PC-3 (cell line): ENCODE measurements at regions not wholly inside any gene's neighbourhood (a gene's known extent, or its start where the extent isn't known, plus 50 kb on each side); places are given as distances from the start of the nearest gene placed in this dataset.

Source experiments
- EZH2 ChIP-seq: fragments of 300-600 bp; sonication (generic); IDR thresholded peaks from one replicate; pipeline ENCODE4 v1.6.1; 2017; ENCODE audit warnings: antibody characterized with exemption, mild to moderate bottlenecking, low read length; ENCODE audit not compliant: unreplicated experiment
- TF ChIP-seq, protein P1 (sequence below): fragments of 300-600 bp; sonication (generic); conservative IDR thresholded peaks from 2 replicates; pipeline ENCODE4 v1.5.1; 2017; ENCODE audit warnings: antibody characterized with exemption, low read depth, mild to moderate bottlenecking, low read length

DNA sequence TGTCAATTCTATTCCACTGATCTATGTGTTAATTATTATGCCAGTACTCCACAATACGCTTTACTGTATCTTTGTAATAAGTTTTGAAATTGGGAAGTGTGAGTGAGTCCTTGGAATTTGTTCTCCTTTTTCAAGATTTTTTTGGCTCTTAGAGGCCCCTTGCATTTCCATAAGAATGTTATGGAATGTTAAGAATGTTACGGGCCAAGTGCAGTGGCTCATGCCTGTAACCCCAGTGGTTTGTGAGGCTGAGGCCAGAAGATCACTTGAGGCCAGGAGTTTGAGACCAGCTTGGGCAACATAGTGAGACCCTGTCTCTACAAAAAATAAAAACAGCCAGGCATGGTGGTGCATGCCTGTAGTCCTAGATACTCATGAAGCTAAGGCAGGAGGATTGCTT, 167.6 kb upstream of the CXorf66 start:
- TF ChIP-seq EZH2 = no peak
- TF ChIP-seq, protein P1, sequence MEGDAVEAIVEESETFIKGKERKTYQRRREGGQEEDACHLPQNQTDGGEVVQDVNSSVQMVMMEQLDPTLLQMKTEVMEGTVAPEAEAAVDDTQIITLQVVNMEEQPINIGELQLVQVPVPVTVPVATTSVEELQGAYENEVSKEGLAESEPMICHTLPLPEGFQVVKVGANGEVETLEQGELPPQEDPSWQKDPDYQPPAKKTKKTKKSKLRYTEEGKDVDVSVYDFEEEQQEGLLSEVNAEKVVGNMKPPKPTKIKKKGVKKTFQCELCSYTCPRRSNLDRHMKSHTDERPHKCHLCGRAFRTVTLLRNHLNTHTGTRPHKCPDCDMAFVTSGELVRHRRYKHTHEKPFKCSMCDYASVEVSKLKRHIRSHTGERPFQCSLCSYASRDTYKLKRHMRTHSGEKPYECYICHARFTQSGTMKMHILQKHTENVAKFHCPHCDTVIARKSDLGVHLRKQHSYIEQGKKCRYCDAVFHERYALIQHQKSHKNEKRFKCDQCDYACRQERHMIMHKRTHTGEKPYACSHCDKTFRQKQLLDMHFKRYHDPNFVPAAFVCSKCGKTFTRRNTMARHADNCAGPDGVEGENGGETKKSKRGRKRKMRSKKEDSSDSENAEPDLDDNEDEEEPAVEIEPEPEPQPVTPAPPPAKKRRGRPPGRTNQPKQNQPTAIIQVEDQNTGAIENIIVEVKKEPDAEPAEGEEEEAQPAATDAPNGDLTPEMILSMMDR = no peak
